ENCODE measurements at regions not wholly inside any gene's neighbourhood (a gene's known extent, or its start where the extent isn't known, plus 50 kb on each side); places are given as distances from the start of the nearest gene placed in this dataset.

DNA sequence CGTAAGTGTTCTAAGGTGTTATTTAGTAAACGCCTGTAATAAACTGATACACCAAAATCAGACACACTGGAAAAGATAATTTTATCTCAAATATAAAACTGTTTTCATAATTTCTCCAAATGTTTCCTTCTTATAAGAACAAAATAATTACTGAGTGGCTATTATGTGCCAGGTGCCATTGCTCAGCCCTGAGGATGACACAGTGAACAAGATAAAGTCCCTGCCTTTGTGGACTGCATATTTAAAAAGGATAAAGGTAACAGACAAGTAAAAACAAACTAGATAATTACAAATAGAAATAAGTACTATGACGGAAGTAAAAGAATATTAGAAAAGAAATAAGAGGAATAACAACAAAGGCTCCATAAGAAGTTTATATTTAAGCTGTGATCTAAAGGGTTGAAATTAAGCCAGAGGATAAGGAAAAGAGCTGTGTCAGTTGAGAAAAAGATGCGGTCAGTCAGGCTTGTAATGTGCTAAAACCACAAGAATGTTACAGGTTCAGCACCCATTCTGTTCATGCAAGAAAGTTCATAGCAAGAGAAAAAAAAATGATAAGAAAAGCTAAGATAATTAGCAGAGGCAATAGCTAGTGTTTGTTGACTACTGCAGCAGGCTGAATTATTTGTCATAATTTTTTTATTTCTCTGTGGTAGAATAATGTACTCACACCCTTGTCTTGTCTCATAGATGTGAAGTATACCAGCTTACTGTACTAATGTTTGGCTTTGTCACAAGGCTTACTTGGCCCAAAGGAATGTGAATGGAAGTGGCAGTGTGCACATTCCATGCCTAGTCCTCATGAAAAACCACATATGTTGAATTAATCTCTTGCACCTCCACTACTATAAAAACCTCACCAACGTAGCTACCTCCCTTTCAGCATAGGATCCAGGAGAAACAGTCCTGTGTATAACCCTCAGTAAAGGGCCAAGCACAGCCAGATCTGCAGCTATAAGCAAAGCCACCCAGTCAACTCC, 75.1 kb downstream of the CRPPA start:
- no peak overlapping the region for H3K9ac ChIP-seq (ENCODE audit: low read length)
- H2AK5ac ChIP-seq (ENCODE audit: low read length, severe bottlenecking) = no peak overlapping the region
- no peak overlapping the region for H3K23ac ChIP-seq (ENCODE audit: low read length in 2 of 2)
- H4K8ac ChIP-seq (ENCODE audit: low read length) = no peak overlapping the region
- no peak overlapping the region for H2BK15ac ChIP-seq (ENCODE audit: low read depth, poor library complexity, severe bottlenecking)
- peak overlapping the region; percentile 34 for H3K4me2 ChIP-seq (ENCODE audit: low read length, poor library complexity, severe bottlenecking)
- peak; percentile 70 for DNase-seq
- H3K79me1 ChIP-seq (replicated peaks; ENCODE audit: low read length, poor library complexity, severe bottlenecking) = peaks cover 4% of the 10 kb centered on the region
- H3K4ac ChIP-seq (ENCODE audit: low read depth in 1 of 2, low read length in 2 of 2) = no peak overlapping the region
- H3K4me3 ChIP-seq (ENCODE audit: insufficient read depth in 1 of 2, low read depth in 1 of 2, low read length in 2 of 2) = no peak overlapping the region
- peak overlapping the region in 1 of 2 experiments; percentile 42 for H2BK12ac ChIP-seq (ENCODE audit: low read length in 2 of 2)
- H3K36me3 ChIP-seq (ENCODE audit: control insufficient read depth in 1 of 2, insufficient read depth in 2 of 2, low read depth in 1 of 2, low read length in 2 of 2) = no peaks in the 10 kb centered on the region
- H4K91ac ChIP-seq (ENCODE audit: low read length) = no peak overlapping the region
- no peak overlapping the region for H3K18ac ChIP-seq (ENCODE audit: low read depth in 1 of 2, low read length in 2 of 2)
- H3K27ac ChIP-seq (ENCODE audit: low read length, poor library complexity, severe bottlenecking) = peak overlapping the region; percentile 98
- H3K27me3 ChIP-seq (ENCODE audit: control insufficient read depth in 1 of 2, insufficient read depth in 1 of 2, low read length in 2 of 2) = no peaks in the 10 kb centered on the region
- peaks cover 24% of the 10 kb centered on the region for H3K9me3 ChIP-seq (ENCODE audit: control insufficient read depth, low read length)
- H2BK120ac ChIP-seq (ENCODE audit: low read depth, low read length) = no peak overlapping the region
- H2BK5ac ChIP-seq (ENCODE audit: low read depth, low read length, poor library complexity, severe bottlenecking) = peak overlapping the region; percentile 83
- 0% methylated on average over 2 of the region's 5 CpGs for WGBS
- no peak overlapping the region for H2AFZ ChIP-seq (ENCODE audit: low read depth, low read length)
- no peak overlapping the region for H3K14ac ChIP-seq (ENCODE audit: low read length in 2 of 2)
- peaks cover 2% of the 10 kb centered on the region for H3K4me1 ChIP-seq (ENCODE audit: control insufficient read depth, insufficient read depth, low read depth, low read length)

DNA sequence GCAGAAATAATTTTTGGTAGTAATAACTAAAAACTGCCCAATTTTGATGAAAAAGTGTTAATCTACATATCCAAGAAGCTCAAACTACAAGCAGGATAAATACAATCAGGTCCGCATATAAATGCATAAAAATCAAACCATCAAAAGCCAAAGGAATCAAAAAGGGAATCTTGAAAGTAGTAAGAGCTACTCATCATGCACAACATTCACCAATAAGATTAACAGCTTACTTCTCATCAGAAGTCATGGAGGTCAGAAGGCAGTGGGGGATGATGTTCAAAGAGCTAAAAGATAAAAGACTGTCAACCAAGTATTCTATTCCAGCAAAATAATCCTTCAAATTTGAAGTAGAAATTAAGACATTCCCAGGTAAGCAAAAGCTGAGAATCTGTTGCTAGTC, 76.4 kb downstream of the CRPPA start:
- peaks cover 2% of the 10 kb centered on the region for H3K4me1 ChIP-seq (ENCODE audit: control insufficient read depth, insufficient read depth, low read depth, low read length)
- no peak overlapping the region for H4K8ac ChIP-seq (ENCODE audit: low read length)
- peaks cover 4% of the 10 kb centered on the region for H3K79me1 ChIP-seq (replicated peaks; ENCODE audit: low read length, poor library complexity, severe bottlenecking)
- DNase-seq = no peak
- H3K4me2 ChIP-seq (ENCODE audit: low read length, poor library complexity, severe bottlenecking) = no peak overlapping the region
- H2AFZ ChIP-seq (ENCODE audit: low read depth, low read length) = no peak overlapping the region
- no peaks in the 10 kb centered on the region for H3K27me3 ChIP-seq (ENCODE audit: control insufficient read depth in 1 of 2, insufficient read depth in 1 of 2, low read length in 2 of 2)
- no peak overlapping the region for H3K4me3 ChIP-seq (ENCODE audit: insufficient read depth in 1 of 2, low read depth in 1 of 2, low read length in 2 of 2)
- no peaks in the 10 kb centered on the region for H3K36me3 ChIP-seq (ENCODE audit: control insufficient read depth in 1 of 2, insufficient read depth in 2 of 2, low read depth in 1 of 2, low read length in 2 of 2)
- H2AK5ac ChIP-seq (ENCODE audit: low read length, severe bottlenecking) = no peak overlapping the region
- H2BK12ac ChIP-seq (ENCODE audit: low read length in 2 of 2) = no peak overlapping the region
- no peak overlapping the region for H4K91ac ChIP-seq (ENCODE audit: low read length)
- H2BK5ac ChIP-seq (ENCODE audit: low read depth, low read length, poor library complexity, severe bottlenecking) = no peak overlapping the region
- peaks cover 13% of the 10 kb centered on the region for H3K9me3 ChIP-seq (ENCODE audit: control insufficient read depth, low read length)
- no peak overlapping the region for H3K14ac ChIP-seq (ENCODE audit: low read length in 2 of 2)
- 0% methylated on average over 1 of the region's 1 CpG for WGBS
- no peak overlapping the region for H3K23ac ChIP-seq (ENCODE audit: low read length in 2 of 2)
- H3K18ac ChIP-seq (ENCODE audit: low read depth in 1 of 2, low read length in 2 of 2) = no peak overlapping the region
- no peak overlapping the region for H3K9ac ChIP-seq (ENCODE audit: low read length)
- no peak overlapping the region for H3K4ac ChIP-seq (ENCODE audit: low read depth in 1 of 2, low read length in 2 of 2)
- H2BK15ac ChIP-seq (ENCODE audit: low read depth, poor library complexity, severe bottlenecking) = no peak overlapping the region
- no peak overlapping the region for H2BK120ac ChIP-seq (ENCODE audit: low read depth, low read length)
- peak overlapping the region; percentile 14 for H3K27ac ChIP-seq (ENCODE audit: low read length, poor library complexity, severe bottlenecking)

DNA sequence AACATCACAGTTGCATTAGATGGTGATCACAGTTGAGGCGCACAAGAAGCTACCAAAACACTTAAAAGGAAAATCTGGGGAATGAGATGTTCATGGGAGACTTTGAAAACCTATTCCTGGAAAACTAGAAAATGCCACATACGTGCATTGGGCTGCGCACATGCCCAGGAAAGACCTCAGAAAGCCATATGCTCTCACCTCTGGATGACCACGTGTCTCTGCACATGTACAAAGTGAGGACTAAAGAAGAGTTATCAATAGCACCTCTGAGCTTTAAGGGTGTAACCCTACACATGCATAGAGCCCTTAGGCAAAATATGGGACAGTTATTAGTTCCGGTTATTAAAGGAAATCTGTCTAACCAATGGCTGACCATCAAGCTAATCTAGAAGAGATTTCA, 77.7 kb downstream of the CRPPA start:
- Histone ChIP-seq H2BK12ac (ENCODE audit: low read length in 2 of 2) (no peak overlapping the region), H3K4ac (ENCODE audit: low read depth in 1 of 2, low read length in 2 of 2) (no peak overlapping the region)

DNA sequence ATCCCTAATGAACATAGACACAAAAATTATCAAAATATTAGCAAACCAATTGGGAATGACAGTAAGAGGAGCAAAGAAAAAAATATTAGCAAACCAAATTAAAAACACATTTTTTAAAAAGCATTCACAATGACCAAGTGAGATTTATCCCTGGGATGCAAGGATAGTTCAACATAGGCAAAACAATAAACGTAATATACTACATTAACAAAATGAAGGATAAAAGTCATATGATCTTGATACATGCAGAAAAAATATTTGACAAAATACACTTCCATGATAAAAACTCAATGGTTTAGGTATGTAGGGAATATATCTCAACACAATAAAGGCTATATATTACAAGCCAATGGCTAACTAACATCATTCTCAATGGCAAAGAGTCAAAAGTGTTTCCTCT, 83.3 kb downstream of the CRPPA start:
- H3K18ac ChIP-seq (ENCODE audit: low read depth in 1 of 2, low read length in 2 of 2) = no peak overlapping the region
- no peaks in the 10 kb centered on the region for H3K27me3 ChIP-seq (ENCODE audit: control insufficient read depth in 1 of 2, insufficient read depth in 1 of 2, low read length in 2 of 2)
- H2AFZ ChIP-seq (ENCODE audit: low read depth, low read length) = no peak overlapping the region
- DNase-seq = no peak
- no peak overlapping the region for H4K91ac ChIP-seq (ENCODE audit: low read length)
- H3K4ac ChIP-seq (ENCODE audit: low read depth in 1 of 2, low read length in 2 of 2) = no peak overlapping the region
- H3K36me3 ChIP-seq (ENCODE audit: control insufficient read depth in 1 of 2, insufficient read depth in 2 of 2, low read depth in 1 of 2, low read length in 2 of 2) = no peaks in the 10 kb centered on the region
- peaks cover 2% of the 10 kb centered on the region for H3K79me1 ChIP-seq (replicated peaks; ENCODE audit: low read length, poor library complexity, severe bottlenecking)
- no peak overlapping the region for H2BK120ac ChIP-seq (ENCODE audit: low read depth, low read length)
- no peak overlapping the region for H2BK15ac ChIP-seq (ENCODE audit: low read depth, poor library complexity, severe bottlenecking)
- no peak overlapping the region for H3K23ac ChIP-seq (ENCODE audit: low read length in 2 of 2)
- no peak overlapping the region for H4K8ac ChIP-seq (ENCODE audit: low read length)
- H3K4me2 ChIP-seq (ENCODE audit: low read length, poor library complexity, severe bottlenecking) = no peak overlapping the region
- H2BK5ac ChIP-seq (ENCODE audit: low read depth, low read length, poor library complexity, severe bottlenecking) = no peak overlapping the region
- H3K4me1 ChIP-seq (ENCODE audit: control insufficient read depth, insufficient read depth, low read depth, low read length) = no peaks in the 10 kb centered on the region
- H3K14ac ChIP-seq (ENCODE audit: low read length in 2 of 2) = no peak overlapping the region
- no peak overlapping the region for H3K4me3 ChIP-seq (ENCODE audit: insufficient read depth in 1 of 2, low read depth in 1 of 2, low read length in 2 of 2)
- H3K9ac ChIP-seq (ENCODE audit: low read length) = no peak overlapping the region
- H3K9me3 ChIP-seq (ENCODE audit: control insufficient read depth, low read length) = peaks cover 10% of the 10 kb centered on the region
- H2AK5ac ChIP-seq (ENCODE audit: low read length, severe bottlenecking) = no peak overlapping the region
- no peak overlapping the region for H2BK12ac ChIP-seq (ENCODE audit: low read length in 2 of 2)
- H3K27ac ChIP-seq (ENCODE audit: low read length, poor library complexity, severe bottlenecking) = no peak overlapping the region
- no CpG with 5 or more reads among the region's 1 CpG for WGBS

More for the DNA sequence above, 77.7 kb downstream of the CRPPA start:
- WGBS = 100% methylated on average over 3 of the region's 5 CpGs
- Histone ChIP-seq H4K91ac (ENCODE audit: low read length) (no peak overlapping the region), H3K9me3 (ENCODE audit: control insufficient read depth, low read length) (peaks cover 6% of the 10 kb centered on the region), H3K23ac (ENCODE audit: low read length in 2 of 2) (no peak overlapping the region), H2AK5ac (ENCODE audit: low read length, severe bottlenecking) (no peak overlapping the region), H3K14ac (ENCODE audit: low read length in 2 of 2) (no peak overlapping the region), H3K27me3 (ENCODE audit: control insufficient read depth in 1 of 2, insufficient read depth in 1 of 2, low read length in 2 of 2) (no peaks in the 10 kb centered on the region), H3K36me3 (ENCODE audit: control insufficient read depth in 1 of 2, insufficient read depth in 2 of 2, low read depth in 1 of 2, low read length in 2 of 2) (no peaks in the 10 kb centered on the region), H2AFZ (ENCODE audit: low read depth, low read length) (no peak overlapping the region), H3K4me2 (ENCODE audit: low read length, poor library complexity, severe bottlenecking) (no peak overlapping the region), H3K18ac (ENCODE audit: low read depth in 1 of 2, low read length in 2 of 2) (no peak overlapping the region), H2BK120ac (ENCODE audit: low read depth, low read length) (no peak overlapping the region), H3K9ac (ENCODE audit: low read length) (no peak overlapping the region), H3K4me3 (ENCODE audit: insufficient read depth in 1 of 2, low read depth in 1 of 2, low read length in 2 of 2) (no peak overlapping the region), H4K8ac (ENCODE audit: low read length) (no peak overlapping the region), H2BK5ac (ENCODE audit: low read depth, low read length, poor library complexity, severe bottlenecking) (no peak overlapping the region), H3K79me1 (replicated peaks; ENCODE audit: low read length, poor library complexity, severe bottlenecking) (peaks cover 2% of the 10 kb centered on the region), H3K27ac (ENCODE audit: low read length, poor library complexity, severe bottlenecking) (no peak overlapping the region), H3K4me1 (ENCODE audit: control insufficient read depth, insufficient read depth, low read depth, low read length) (peaks cover 2% of the 10 kb centered on the region), H2BK15ac (ENCODE audit: low read depth, poor library complexity, severe bottlenecking) (no peak overlapping the region)
- no peak for DNase-seq

Measured in mesenchymal stem cell (in vitro differentiated cells and primary cell).